Loucy (cell line): ENCODE measurements at regions not wholly inside any gene's neighbourhood (a gene's known extent, or its start where the extent isn't known, plus 50 kb on each side); places are given as distances from the start of the nearest gene placed in this dataset.

ENCODE experiments used
- H2AFZ ChIP-seq: fragments of 200-600 bp; sonication (generic); 2 replicates; pipeline ENCODE4 v1.6.0; 2016; ENCODE audit warnings: antibody characterized with exemption, mild to moderate bottlenecking, low read length, moderate library complexity
- H3F3A ChIP-seq: fragments of 200-600 bp; 2 replicates; pipeline ENCODE4 v1.6.0; 2016; ENCODE audit warnings: antibody characterized with exemption, low read depth, mild to moderate bottlenecking
- H3K27me3 ChIP-seq: fragments of 200-600 bp; sonication (generic); 2 replicates; pipeline ENCODE4 v1.6.1; 2014; ENCODE audit warnings: low read length, mild to moderate bottlenecking; ENCODE audit not compliant: insufficient read depth, poor library complexity, severe bottlenecking
- H3K36me3 ChIP-seq: fragments of 200-600 bp; sonication (generic); 2 replicates; pipeline ENCODE4 v1.6.1; 2016; ENCODE audit warnings: low read length; ENCODE audit not compliant: insufficient read depth
- H3K4me1 ChIP-seq: fragments of 200-600 bp; sonication (generic); 2 replicates; pipeline ENCODE4 v1.5.1; 2014; ENCODE audit warnings: low read length, mild to moderate bottlenecking; ENCODE audit not compliant: insufficient read depth, poor library complexity, severe bottlenecking
- H3K4me2 ChIP-seq: fragments of 200-600 bp; sonication (generic); 2 replicates; pipeline ENCODE4 v1.6.0; 2014; ENCODE audit warnings: antibody characterized with exemption, low read length, low read depth, mild to moderate bottlenecking; ENCODE audit not compliant: poor library complexity, severe bottlenecking
- H3K4me3 ChIP-seq: fragments of 200-600 bp; sonication (generic); 2 replicates; pipeline ENCODE4 v1.5.1; 2014; ENCODE audit warnings: low read length, mild to moderate bottlenecking, mixed read lengths; ENCODE audit not compliant: poor library complexity, severe bottlenecking
- H3K79me2 ChIP-seq: fragments of 200-600 bp; sonication (generic); 2 replicates; pipeline ENCODE4 v1.6.1; 2014; ENCODE audit warnings: low read length; ENCODE audit not compliant: insufficient read depth
- H3K9ac ChIP-seq: fragments of 200-600 bp; sonication (generic); 2 replicates; pipeline ENCODE4 v1.6.0; 2014; ENCODE audit warnings: mild to moderate bottlenecking, low read depth, low read length, moderate library complexity; ENCODE audit not compliant: poor library complexity, severe bottlenecking
- H3K9me2 ChIP-seq: fragments of 200-600 bp; sonication (generic); replicated peaks from 2 replicates; pipeline ENCODE4 v1.6.1; 2016; ENCODE audit warnings: low read depth, low read length, mixed read lengths
- H3K9me3 ChIP-seq: fragments of 200-600 bp; sonication (generic); 2 replicates; pipeline ENCODE4 v1.6.1; 2014; ENCODE audit warnings: mild to moderate bottlenecking, antibody characterized with exemption, low read length, low read depth; ENCODE audit not compliant: insufficient read depth
- H4K20me1 ChIP-seq: fragments of 200-600 bp; sonication (generic); 2 replicates; pipeline ENCODE4 v1.6.0; 2014; ENCODE audit warnings: antibody characterized with exemption, low read length, mild to moderate bottlenecking; ENCODE audit not compliant: insufficient read depth, poor library complexity, severe bottlenecking
- CTCF ChIP-seq: fragments of 200-600 bp; sonication (generic); conservative IDR thresholded peaks from 2 replicates; pipeline ENCODE4 v1.5.1; 2014; ENCODE audit warnings: mild to moderate bottlenecking, antibody characterized with exemption, low read length
- EZH2phosphoT487 ChIP-seq: fragments of 200-600 bp; IDR thresholded peaks from 2 replicates; pipeline ENCODE4 v1.6.1; 2018; ENCODE audit warnings: antibody characterized with exemption, mild to moderate bottlenecking, moderate library complexity, borderline replicate concordance

GRCh38 chr4:62269918-62270317, 1069.8 kb downstream of the ADGRL3 start:
- no peak overlapping the region for H3K4me3 ChIP-seq
- H4K20me1 ChIP-seq = no peaks in the 10 kb centered on the region
- no peaks in the 10 kb centered on the region for H3K36me3 ChIP-seq
- no peak overlapping the region for H3K4me2 ChIP-seq
- no peaks in the 10 kb centered on the region for H3K4me1 ChIP-seq
- TF ChIP-seq EZH2phosphoT487 (no peak), CTCF (no peak)
- no peak overlapping the region for H2AFZ ChIP-seq
- no peaks in the 10 kb centered on the region for H3K9me3 ChIP-seq
- H3K9ac ChIP-seq = no peak overlapping the region
- no peaks in the 10 kb centered on the region for H3K27me3 ChIP-seq
- no peaks in the 10 kb centered on the region for H3K79me2 ChIP-seq
- no peaks in the 10 kb centered on the region for H3F3A ChIP-seq
- H3K9me2 ChIP-seq = no peaks in the 10 kb centered on the region

GRCh38 chr4:62263454-62263853, 1063.3 kb downstream of the ADGRL3 start:
- TF ChIP-seq CTCF (no peak), EZH2phosphoT487 (no peak)
- Histone ChIP-seq H3K9me2 (no peaks in the 10 kb centered on the region), H3K9ac (no peak overlapping the region), H3K4me2 (no peak overlapping the region), H2AFZ (no peak overlapping the region), H3K4me1 (no peaks in the 10 kb centered on the region), H3K36me3 (no peaks in the 10 kb centered on the region), H3K27me3 (no peaks in the 10 kb centered on the region), H3K79me2 (no peaks in the 10 kb centered on the region), H3K4me3 (no peak overlapping the region), H3F3A (no peaks in the 10 kb centered on the region), H4K20me1 (no peaks in the 10 kb centered on the region), H3K9me3 (no peaks in the 10 kb centered on the region)

GRCh38 chr4:62262676-62263075, 1062.5 kb downstream of the ADGRL3 start:
- H3K79me2 ChIP-seq = no peaks in the 10 kb centered on the region
- no peaks in the 10 kb centered on the region for H3K4me1 ChIP-seq
- H3K27me3 ChIP-seq = no peaks in the 10 kb centered on the region
- H3K4me2 ChIP-seq = no peak overlapping the region
- TF ChIP-seq EZH2phosphoT487 = no peak
- TF ChIP-seq CTCF = no peak
- no peak overlapping the region for H3K4me3 ChIP-seq
- H2AFZ ChIP-seq = no peak overlapping the region
- H3F3A ChIP-seq = no peaks in the 10 kb centered on the region
- no peaks in the 10 kb centered on the region for H3K36me3 ChIP-seq
- no peak overlapping the region for H3K9ac ChIP-seq
- no peaks in the 10 kb centered on the region for H3K9me3 ChIP-seq
- no peaks in the 10 kb centered on the region for H3K9me2 ChIP-seq
- no peaks in the 10 kb centered on the region for H4K20me1 ChIP-seq
